A172 (cell line): ENCODE measurements at regions not wholly inside any gene's neighbourhood (a gene's known extent, or its start where the extent isn't known, plus 50 kb on each side); places are given as distances from the start of the nearest gene placed in this dataset.
"Not testable (repeated sequence)": the region's sequence is repeated elsewhere in the genome, so short reads cannot be mapped to it uniquely, and the experiment has no call there.

Experiments used
- DNase-seq: peaks from one replicate; pipeline ENCODE4 v3.0.0-alpha.2; 2015; ENCODE audit warnings: low spot score

GRCh38 chr2:199216253-199216652 is 241.5 kb downstream of the SATB2 start:
- DNase-seq: no peak

GRCh38 chr2:199207011-199207410 is 250.7 kb downstream of the SATB2 start:
- no peak for DNase-seq

- no peak for DNase-seq
These were observed 251.2 kb downstream of the SATB2 start for GRCh38 chr2:199206536-199206935.

- DNase-seq: no peak
These were observed 254.8 kb downstream of the SATB2 start for GRCh38 chr2:199202964-199203363.

GRCh38 chr2:199201539-199201938 is 256.2 kb downstream of the SATB2 start:
- DNase-seq: no peak

- no peak for DNase-seq
These were observed 257.9 kb downstream of the SATB2 start for GRCh38 chr2:199199797-199200196.

GRCh38 chr2:199197448-199197847 is 260.3 kb downstream of the SATB2 start:
- DNase-seq: no peak

GRCh38 chr2:199196686-199197085 is 261.1 kb downstream of the SATB2 start:
- DNase-seq: no peak

GRCh38 chr2:199195927-199196502 is 261.7 kb downstream of the SATB2 start:
- no peak for DNase-seq

GRCh38 chr2:199191461-199191860 is 266.3 kb downstream of the SATB2 start:
- DNase-seq: no peak

- no peak for DNase-seq
These were observed 268.5 kb downstream of the SATB2 start for GRCh38 chr2:199189229-199189628.

- no peak for DNase-seq
These were observed 271.4 kb downstream of the SATB2 start for GRCh38 chr2:199186301-199186751.

- not testable (repeated sequence) for DNase-seq
These were observed 272.6 kb downstream of the SATB2 start for GRCh38 chr2:199185174-199185573.

GRCh38 chr2:199163613-199164458 is 293.9 kb downstream of the SATB2 start:
- DNase-seq: no peak

GRCh38 chr2:199160677-199161465 is 296.9 kb downstream of the SATB2 start:
- DNase-seq: peak; percentile 83

- DNase-seq: no peak
These were observed 297.7 kb downstream of the SATB2 start for GRCh38 chr2:199160081-199160480.

GRCh38 chr2:199148076-199148845 is 309.5 kb downstream of the SATB2 start:
- peak; percentile 23 for DNase-seq

- DNase-seq: no peak
These were observed 310.5 kb downstream of the SATB2 start for GRCh38 chr2:199147216-199147615.

GRCh38 chr2:199144546-199144945 is 313.2 kb downstream of the SATB2 start:
- no peak for DNase-seq

GRCh38 chr2:199144036-199144435 is 313.7 kb downstream of the SATB2 start:
- no peak for DNase-seq

- DNase-seq: peak; percentile 86
These were observed 321.1 kb downstream of the SATB2 start for GRCh38 chr2:199136681-199137080.

- no peak for DNase-seq
These were observed 321.5 kb downstream of the SATB2 start for GRCh38 chr2:199136242-199136641.
